Mucosa of gallbladder (tissue), 1 donor: ENCODE measurements at regions not wholly inside any gene's neighbourhood (a gene's known extent, or its start where the extent isn't known, plus 50 kb on each side); places are given as distances from the start of the nearest gene placed in this dataset.

ENCODE experiments used
- DNase-seq: peaks from one replicate; pipeline ENCODE4 v3.0.0-alpha.2; 2020; ENCODE audit warnings: low spot score
- donor health status: DM: no; HTN: no; CAD: no.

DNA sequence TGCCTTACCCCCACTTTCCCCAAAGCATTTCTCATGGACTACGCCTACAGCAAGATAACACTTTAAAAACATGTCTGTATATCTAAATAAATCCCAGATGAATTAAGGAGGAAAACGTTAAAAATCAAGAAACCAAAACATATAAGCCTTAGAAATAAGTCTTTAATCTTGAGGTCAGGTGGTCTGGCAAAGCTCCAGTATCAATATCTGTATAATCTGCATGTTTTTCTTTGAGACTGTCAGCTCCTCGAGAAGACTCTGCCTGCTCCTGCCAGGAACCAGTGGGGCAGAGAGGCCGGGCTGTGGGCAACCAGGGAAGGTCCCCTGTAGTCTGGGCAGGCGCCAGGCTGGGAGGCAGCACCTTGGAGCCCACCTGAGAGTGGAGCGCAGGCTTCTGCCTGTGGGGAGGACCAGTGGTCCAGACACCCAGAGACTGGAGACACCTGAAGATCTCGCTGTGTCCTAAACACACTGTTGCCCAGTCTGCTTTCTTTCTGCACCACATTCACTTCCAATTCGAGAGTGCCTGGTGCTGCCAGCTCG, 291.0 kb upstream of the SOX11 start:
- no peak for DNase-seq

DNA sequence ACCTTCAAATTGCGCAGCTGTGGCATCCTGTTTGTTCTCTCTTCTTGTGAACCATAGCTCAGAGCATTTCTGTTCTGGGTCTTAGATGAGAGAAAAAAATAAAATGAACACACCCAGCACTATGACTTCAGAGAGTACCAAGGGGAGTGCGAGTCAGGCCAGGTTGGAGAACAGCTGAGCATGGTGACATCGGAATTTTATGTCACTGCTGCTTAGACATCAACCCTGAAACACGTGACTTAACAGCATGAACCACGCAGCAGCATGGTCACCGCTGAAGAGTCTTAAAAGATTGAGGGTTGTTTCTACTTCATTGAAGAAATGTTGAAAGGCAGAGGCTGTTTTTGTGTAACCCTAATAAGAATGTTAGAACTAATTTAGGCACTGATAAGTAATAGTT, 288.8 kb upstream of the SOX11 start:
- DNase-seq = no peak

DNA sequence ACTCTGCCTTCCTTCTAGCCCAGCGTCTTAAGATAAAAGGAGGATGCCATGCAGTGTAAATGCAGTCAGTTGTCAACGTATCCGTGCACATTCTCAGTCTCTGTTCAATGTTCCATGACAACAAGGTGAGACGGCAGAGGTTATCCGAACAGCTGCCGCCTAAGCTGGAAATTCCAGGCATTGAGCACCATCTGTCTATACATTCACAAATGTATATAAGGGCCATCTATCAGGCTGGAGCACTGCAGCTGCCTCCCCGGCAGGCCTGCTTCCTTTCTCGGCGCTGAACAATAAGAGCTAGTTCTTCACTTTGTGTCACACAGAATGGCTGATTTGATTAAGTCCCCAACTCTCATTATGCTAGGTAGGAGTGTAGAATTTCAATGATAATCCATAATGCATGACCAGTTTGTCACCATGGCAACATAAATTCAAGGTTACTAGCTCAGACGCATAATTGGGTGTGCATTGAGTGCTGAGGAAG, 282.2 kb upstream of the SOX11 start:
- DNase-seq = no peak

DNA sequence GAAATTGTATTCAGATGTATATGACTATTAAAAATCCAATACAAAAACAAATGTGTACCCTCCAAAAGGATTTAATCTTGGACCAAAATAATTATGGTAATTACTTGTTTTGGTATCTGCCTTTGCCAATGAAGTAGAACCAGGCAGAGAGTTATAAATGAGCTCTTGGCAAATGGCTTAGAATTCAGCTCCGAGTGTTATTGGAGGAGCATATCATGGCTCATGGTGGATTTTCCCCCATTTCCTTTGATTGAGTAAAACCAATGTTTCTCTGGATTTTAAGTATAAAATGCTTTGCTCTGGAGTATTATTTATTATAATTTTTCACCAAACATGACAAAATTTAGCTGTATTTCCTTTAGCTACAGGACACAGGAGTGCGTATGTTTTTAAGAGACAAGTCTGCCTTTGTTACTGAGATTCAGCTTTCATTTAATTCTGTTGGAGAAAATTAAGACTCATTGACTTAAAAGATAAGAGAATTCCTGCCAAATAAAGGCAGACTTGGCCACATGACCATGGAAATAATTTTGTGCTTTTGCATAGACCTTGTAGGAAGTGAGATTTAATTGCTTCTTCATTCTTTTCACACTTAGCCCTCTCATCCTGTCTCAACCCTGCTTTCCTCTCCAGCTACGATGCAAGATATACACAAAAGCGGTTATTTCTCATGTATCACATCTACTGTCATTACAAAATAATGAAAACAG, 281.0 kb upstream of the SOX11 start:
- DNase-seq = no peak

DNA sequence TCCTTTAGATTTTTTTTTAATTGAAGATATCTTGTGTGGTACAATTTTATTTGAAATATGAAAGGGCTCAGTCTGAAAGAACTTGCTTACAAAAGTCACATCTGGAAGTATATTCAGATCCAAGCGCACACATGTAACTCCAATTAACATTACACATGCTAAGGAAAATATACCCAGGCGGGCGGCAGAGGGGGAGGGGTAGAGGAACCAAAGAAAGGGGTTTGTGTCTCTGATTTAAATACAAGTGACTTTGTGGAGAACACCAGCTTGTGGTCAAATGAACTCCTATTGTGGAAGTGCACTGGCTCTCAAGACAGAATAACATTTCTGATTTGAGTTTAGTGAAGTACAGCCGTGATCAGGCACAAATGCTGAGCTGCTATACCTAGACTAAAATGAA, 280.2 kb upstream of the SOX11 start:
- no peak for DNase-seq

DNA sequence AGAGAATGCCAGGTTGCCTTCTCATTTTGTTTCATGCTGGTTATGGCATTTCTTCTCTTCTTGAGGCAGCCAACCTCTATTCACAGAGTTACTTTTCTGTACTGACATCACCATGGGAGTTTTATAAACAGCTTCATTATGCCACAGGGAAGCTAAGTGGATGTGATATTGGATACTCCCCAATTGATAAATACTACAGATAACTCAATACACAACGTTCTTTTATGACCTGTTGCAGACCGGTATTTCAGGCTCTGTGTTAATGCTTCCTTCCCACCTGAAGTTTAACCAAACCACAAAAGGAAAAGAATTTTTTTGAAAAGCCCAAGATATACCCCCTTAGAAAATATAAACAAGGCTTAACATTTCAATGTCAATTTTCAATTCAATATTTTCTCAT, 258.3 kb upstream of the SOX11 start:
- no peak for DNase-seq

DNA sequence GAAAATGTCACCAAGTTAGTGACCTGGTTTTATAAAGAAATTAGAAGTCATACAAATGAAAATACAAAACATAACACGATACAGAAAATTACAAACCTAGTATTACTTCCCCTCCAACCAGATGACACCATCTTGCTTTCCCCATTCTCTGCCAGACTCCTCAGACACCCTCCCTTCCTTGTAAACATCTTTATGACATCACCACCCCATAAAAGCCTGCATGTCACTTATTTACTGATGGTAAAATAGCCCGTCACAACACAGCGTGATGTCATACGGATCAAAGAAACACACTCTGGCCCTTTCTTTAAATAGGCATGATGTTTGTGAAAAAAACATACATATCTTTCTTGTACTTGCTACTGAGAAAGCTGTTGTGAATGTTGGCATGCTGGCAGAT, 254.8 kb upstream of the SOX11 start:
- no peak for DNase-seq

DNA sequence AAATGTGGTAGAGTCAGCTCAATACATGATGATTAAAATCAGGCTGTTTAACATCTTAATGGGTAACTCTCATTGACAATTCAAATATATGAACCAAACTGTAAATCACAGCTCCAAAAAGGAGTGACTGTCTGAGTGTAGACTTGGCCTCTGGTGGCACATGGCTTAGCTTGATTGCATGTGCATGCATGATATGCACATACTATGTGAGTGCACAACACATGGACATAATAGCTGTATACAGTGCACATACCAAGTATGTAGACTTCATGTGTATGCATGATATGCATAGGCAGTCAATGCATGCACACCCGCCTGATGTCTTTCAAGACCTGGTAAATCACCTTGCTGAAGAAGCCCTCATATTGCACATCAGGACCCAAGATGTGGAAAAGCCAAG, 252.0 kb upstream of the SOX11 start:
- DNase-seq = no peak

DNA sequence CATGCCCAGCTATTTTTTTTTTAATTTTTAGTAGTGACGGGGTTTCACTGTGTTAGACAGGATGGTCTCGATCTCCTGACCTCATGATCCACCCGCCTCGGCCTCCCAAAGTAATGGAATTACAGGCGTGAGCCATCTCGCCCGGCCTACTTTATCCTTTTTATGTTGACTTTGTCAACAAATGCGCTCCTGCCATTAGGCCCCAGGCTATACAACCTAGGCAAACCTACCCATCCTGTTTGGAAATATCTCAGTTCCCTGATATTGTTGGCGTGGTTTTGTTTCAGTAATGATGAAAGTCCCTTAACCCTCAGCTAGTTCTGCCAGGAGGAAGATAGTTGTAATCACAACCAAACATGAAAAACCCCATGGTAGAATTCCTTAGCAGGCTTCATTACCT, 249.4 kb upstream of the SOX11 start:
- no peak for DNase-seq

DNA sequence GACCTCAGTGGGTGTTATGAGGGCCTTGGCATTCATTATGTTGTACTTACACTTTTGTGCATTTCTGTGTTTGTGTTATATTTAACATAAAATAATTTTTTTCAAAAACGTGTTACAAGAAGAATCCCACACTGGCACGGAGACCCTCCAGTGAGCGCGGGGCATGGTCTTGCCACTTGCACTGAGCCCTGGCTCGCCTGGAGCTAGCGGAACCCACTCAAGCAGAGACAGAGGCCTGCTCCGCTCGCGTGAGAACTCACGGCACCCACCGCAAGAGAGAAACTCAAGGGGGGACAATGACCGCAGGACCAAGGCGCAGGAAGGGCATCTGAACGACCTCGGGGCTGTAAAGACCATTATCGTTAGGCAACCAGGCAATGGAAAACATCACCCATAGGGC, 248.0 kb upstream of the SOX11 start:
- DNase-seq = no peak

DNA sequence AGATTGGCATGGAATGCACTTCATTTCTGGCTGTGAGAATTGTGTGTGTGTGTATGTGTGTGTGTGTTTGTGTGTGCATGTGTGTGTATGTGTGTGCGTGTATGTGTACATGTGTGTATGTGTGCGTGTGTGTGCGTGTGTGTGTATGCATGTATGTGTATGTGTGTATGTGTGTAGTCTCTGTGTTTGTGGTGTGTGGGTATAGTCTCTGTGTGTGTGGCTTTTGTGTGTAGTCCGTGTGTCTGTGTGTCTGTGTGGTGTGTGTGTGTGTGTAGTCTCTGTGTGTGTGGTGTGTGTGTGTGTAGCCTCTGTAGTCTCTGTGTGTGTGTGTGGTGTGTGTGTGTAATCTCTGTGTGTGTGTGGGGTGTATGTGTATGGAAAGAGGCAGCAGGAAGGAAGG, 247.3 kb upstream of the SOX11 start:
- no peak for DNase-seq

DNA sequence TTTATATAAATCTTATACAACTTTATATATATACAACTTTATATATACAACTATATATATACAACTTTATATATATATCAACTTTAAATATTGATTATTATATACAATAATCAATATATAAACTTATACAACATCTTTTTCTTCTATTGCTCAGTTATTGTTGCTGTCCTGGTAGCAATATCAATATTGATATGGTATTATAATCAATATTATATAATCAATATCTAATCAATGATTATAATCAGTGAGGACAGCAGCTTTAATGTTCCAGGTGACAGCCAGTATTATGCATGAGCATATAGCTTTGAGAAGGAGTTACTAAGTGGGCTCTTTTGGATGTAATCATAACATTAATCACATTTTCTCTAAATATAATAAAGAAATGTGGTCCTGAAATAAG, 242.3 kb upstream of the SOX11 start:
- no peak for DNase-seq

DNA sequence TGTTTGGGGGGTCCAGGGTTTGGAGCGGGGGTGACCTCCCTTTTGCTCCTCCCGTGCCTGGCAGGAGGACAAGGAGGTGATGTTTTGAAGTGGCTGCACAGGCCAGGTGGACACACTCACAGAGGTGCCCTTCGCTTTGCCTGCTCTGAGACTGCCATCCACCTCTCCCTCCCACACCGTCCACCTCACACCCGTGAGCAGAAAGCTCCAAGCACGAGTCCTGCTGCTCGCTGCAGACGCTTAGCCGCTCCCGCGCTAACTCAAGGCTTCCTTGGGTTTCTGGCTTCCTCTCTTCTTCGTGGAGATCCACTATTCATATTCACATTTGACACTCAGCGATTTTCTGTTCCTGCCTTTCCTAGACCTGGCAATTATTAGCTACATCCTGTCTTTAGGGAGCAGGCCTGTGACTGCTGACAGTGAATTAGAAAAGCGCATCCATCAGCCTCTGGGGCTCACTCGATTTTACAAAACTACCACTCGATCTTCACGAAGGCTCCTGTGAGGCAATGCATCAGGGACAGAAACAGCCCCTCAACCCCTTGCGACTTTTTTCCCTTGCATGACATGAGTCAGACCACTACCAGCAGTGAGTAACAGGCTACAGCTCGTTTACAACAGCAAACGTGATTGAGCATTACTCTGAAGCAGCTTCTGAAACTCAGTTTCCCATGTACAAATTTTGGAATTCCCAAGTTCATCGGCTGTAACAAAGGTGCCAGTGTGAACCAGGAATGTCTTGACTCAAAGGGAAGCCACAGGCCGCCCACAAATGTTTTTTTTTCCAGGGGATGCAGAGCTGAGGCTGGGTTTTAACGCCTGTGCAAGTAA, 238.7 kb upstream of the SOX11 start:
- no peak for DNase-seq

DNA sequence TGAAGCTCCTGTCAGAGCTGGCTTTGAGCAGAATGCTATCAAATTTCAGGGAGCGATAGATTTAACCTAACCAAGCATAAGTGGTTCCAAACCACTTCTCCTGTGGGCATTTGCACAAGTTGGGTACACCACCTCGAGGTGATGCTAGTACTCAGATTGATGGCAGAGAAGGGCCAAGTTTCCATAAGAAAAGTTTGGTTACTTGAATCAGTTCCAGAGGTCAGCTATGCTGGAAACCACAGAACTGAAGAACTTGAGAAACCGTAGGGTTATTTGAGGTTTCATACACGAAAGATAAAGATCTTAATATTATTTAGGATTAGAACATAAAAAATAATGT, 238.2 kb upstream of the SOX11 start:
- no peak for DNase-seq

DNA sequence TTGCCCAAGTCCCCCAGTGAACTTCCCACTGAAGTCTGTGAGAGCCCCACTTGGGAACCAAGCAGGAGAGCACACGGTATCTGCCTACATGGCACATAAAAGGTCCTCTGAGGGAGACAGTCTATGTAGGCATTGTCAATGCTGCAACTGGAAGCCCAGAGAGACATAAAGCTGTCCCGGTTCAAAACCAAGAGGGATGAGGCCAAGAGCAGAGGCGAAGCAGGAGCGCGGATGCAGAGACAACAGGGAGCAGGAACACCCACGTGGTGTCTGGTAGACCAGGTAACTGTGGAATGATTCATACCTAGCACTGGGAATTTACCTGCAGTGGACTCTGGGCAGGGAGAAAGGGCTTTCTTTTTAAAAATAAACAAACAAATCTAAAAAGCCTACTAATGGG, 233.1 kb upstream of the SOX11 start:
- DNase-seq = no peak

DNA sequence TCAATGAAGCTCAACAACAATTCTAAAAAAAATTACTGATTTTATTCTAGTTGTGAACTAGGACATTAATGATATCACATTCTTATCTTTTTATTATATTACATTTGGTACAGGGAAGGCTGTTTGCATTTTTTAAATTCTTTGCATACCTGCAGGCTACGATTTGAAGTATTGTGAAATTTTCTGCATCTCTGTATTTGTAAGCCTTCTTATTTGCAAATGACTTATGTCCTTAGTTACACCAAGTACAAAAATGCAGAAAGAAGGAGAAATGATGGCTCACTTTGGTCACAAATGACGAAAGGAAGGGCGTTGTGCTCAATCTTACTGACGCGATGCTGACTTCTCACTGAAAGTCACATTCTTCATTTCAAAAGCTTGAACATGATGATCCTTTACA, 227.5 kb upstream of the SOX11 start:
- no peak for DNase-seq

DNA sequence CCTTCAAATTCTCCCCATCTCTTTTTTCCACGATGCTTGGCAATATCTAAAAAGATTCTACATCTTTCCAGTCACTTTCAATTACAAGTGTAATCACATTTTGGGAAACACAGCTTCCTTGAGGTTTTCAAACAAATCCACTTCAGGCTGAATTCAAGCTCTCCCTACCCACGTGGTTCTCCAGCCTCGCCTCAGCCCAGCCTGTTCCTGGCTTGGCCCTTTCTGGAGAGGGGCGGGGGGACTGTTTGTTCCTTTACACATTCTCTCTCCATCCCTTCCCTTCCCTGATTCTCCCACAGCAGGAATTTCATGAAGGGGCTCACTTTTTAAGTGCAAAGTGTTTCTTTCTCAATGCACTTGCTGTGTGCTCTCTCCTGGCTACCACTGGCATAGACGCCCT, 226.3 kb upstream of the SOX11 start:
- no peak for DNase-seq

DNA sequence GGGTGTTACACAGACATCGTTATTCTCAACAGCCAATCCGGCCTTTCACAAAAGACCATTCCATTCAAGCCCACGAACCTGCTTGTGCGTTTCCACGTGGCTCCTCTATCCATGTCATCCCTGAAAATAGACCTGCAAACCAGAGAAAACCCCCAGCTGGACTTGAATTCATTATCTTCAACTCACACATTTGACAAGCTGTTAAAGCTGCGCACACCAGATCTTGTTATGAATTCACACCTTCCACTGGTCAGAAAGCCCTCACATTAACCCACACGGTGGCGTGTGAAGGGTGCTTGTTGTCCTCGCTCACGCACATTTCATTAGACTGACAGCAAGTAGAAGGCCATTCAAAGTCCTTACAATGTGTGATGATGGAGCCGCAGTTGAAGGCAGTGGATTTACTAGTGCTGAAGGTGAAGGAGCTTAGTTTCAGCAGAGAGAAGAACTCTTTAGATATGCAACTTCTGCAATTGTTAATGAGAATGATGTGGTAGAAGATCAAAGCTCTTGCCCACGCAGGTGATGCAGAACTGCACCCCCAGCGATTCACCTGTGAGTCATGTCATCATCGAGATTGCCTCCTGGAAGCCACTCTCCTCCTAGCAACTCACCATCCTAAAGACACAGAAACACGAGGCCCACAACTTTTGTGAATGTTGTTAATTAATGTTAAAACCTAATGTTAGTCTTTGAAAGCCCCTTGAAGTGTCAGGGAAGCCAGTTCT, 224.8 kb upstream of the SOX11 start:
- DNase-seq = no peak

DNA sequence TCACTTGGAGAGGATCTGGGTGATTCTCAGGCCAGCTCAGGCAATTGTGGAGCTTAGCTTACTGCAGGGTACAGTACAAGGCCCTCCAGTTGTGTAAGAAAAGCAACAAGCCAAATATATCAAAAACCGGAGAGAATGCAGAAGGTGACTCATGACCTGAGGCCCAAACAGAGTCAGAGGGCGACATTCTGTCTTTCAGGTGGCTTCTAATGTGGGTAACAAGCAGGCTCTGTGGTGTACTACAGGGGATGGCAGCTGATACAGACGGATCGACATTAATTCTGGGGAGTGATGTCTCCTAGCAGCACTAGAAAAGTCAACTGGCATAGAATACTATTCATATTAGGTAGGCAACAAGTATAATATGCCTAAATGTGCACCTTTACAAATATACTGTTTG, 219.5 kb upstream of the SOX11 start:
- DNase-seq = no peak

DNA sequence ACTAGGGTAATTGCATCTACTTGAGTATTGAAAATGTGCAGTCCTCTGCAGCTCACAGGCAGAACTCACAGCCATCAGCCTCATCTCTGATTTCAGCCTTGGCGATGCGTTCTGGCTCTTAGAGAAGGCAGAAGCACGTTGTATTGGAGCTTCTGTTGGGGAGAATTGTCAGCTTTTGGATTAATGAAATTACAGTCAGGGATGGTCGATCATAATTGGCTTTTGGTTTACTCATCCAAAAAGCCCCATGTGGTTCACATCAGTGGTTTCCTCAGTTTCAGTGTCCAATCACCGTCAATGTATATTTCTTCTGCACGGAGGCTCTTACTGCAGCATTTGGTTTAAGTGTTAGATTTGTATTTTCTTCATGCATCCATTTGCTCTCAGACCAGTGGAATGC, 218.5 kb upstream of the SOX11 start:
- no peak for DNase-seq

DNA sequence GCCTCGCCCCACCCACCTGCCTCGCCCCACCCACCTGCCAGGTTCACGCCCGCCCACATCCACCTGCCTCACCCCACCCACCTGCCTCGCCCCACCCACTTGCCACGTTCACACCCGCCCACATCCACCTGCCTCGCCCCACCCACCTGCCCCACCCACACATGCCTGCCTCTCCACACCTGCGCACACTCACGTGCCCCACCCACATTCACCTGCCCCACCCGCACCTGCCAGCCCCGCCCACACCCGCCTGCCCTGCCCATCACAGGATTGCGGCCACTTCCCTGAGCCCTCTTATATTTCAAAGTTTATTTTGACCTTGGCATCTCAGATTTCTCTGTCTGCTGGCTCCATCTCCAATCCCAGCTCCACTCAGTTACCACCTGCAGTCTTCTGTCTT, 217.5 kb upstream of the SOX11 start:
- no peak for DNase-seq

DNA sequence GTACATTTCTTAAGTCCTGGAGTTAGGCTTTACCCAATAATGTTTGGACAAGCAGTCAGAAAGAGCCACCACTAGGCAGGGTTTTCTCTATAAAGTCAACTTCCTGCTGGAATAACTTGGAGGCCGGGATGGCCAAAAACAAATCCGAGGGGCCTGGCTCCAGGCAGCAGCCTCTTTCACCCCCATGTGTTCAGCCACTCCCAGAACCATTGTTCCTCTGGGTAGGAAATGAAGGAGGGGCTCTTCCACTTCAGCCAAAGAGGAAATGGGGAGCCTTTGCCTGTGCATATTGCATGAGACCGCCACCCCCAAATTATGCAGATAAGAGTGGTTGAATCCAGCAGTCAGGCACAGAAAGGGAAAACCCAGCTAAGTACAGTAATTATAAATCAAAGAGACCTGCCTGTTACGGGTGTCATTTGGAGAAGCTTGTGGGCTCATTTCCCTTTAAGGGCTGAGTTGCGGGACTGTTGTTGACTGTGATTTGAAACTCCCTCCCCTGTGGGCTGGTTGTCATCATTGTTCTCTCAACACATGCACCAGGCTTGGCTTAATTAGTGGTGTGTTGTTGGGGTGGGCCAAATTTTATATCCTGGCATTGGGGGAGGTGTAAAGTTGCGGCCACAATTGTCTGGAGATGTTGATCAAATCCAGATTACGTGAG, 212.8 kb upstream of the SOX11 start:
- DNase-seq = no peak
